Gastrocnemius medialis (tissue), 4 donors: ENCODE measurements at regions not wholly inside any gene's neighbourhood (a gene's known extent, or its start where the extent isn't known, plus 50 kb on each side); places are given as distances from the start of the nearest gene placed in this dataset.

Experiments
- CTCF ChIP-seq, 5 experiments: fragments of 450-650 bp in 3 of 5; fragments of 200-600 bp in 2 of 5; sonication (generic) in 2 of 5; IDR thresholded peaks in 4 of 5; conservative IDR thresholded peaks in 1 of 5; 1 replicate in 4 of 5; 2 replicates in 1 of 5; pipeline ENCODE4 v1.5.1; 2016 to 2019; ENCODE audit warnings: antibody characterized with exemption in 5 of 5, mild to moderate bottlenecking in 3 of 5, moderate library complexity in 3 of 5
- POLR2A ChIP-seq, 2 donors: fragments of 450-650 bp; IDR thresholded peaks; one replicate each; pipeline ENCODE4 v1.6.1; 2017; ENCODE audit warnings: antibody characterized with exemption in 2 of 2, mild to moderate bottlenecking in 2 of 2, moderate library complexity in 2 of 2

- TF ChIP-seq CTCF (IDR thresholded peaks at IDR 0.05 in 4 of 5, conservative IDR thresholded peaks at IDR 0.05 in 1 of 5) = no peak
- no peak for TF ChIP-seq POLR2A (IDR thresholded peaks at IDR 0.05)
These were observed 454.8 kb upstream of the KLF4 start for GRCh38 chr9:107944387-107944786.
